ENCODE measurements at regions not wholly inside any gene's neighbourhood (a gene's known extent, or its start where the extent isn't known, plus 50 kb on each side); places are given as distances from the start of the nearest gene placed in this dataset.
"Not testable (repeated sequence)": the region's sequence is repeated elsewhere in the genome, so short reads cannot be mapped to it uniquely, and the experiment has no call there.

- H3K4me3 ChIP-seq (ENCODE audit: low read length) = no peak overlapping the region
- DNase-seq (ENCODE audit: low read depth) = no peak
- TF ChIP-seq, protein P1, sequence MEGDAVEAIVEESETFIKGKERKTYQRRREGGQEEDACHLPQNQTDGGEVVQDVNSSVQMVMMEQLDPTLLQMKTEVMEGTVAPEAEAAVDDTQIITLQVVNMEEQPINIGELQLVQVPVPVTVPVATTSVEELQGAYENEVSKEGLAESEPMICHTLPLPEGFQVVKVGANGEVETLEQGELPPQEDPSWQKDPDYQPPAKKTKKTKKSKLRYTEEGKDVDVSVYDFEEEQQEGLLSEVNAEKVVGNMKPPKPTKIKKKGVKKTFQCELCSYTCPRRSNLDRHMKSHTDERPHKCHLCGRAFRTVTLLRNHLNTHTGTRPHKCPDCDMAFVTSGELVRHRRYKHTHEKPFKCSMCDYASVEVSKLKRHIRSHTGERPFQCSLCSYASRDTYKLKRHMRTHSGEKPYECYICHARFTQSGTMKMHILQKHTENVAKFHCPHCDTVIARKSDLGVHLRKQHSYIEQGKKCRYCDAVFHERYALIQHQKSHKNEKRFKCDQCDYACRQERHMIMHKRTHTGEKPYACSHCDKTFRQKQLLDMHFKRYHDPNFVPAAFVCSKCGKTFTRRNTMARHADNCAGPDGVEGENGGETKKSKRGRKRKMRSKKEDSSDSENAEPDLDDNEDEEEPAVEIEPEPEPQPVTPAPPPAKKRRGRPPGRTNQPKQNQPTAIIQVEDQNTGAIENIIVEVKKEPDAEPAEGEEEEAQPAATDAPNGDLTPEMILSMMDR (conservative IDR thresholded peaks at IDR 0.05; ENCODE audit: low read length) = no peak
Observed at GRCh38 chr4:104015680-104016079, 295.9 kb upstream of the TACR3 start.

DNA sequence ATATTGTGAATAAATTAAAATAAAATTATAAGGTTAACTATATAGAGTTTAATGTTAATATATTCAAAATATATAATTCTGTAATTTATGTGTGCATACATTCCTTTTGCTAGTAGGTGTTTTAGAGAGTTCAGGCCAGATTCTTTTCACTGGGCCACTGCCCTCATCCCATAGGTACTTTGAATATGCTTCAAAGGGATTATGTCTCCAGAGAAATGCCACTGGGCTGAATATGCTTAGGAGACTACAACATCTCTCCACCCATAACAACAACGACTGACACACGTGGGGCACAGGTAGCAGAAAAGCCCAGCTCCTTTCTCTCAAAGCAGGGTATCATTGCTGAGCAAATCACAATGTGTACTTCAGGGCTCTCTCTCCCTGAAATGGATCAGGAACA is 290.9 kb upstream of the TACR3 start:
- H3K4me3 ChIP-seq (ENCODE audit: low read length) = no peak overlapping the region
- no peak for DNase-seq (ENCODE audit: low read depth)

GRCh38 chr4:104002318-104002717 is 282.5 kb upstream of the TACR3 start:
- DNase-seq (ENCODE audit: low read depth); H3K4me3 ChIP-seq (ENCODE audit: low read length): not testable (repeated sequence)

More for the DNA sequence above, 290.9 kb upstream of the TACR3 start:
- TF ChIP-seq, protein P1 (conservative IDR thresholded peaks at IDR 0.05; ENCODE audit: low read length) = no peak

GRCh38 chr4:103998756-103999155 is 279.0 kb upstream of the TACR3 start:
- no peak for DNase-seq (ENCODE audit: low read depth)
- H3K4me3 ChIP-seq (ENCODE audit: low read length) = no peak overlapping the region
- TF ChIP-seq, protein P1 (conservative IDR thresholded peaks at IDR 0.05; ENCODE audit: low read length) = no peak

DNA sequence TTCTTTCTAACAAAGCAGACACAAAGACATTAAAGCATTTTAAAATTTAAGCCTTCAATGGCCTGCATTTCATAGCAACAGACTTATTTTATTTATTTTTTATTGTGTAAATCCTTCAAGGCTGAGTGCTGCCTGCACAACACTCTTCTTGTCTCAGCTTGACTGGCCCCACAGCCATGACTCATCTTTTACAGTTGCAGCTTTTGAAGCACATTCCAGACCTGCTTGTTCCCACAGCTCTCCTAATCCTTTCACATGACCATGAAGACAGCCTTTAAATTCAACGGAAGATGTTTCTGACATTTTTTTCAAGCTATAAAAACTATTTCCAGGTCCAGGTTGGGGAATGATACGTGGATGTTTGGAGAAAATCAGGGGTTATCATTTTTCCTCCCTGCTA is 276.9 kb upstream of the TACR3 start:
- TF ChIP-seq, protein P1 (conservative IDR thresholded peaks at IDR 0.05; ENCODE audit: low read length) = no peak
- no peak overlapping the region for H3K4me3 ChIP-seq (ENCODE audit: low read length)
- peak; percentile 30 for DNase-seq (ENCODE audit: low read depth)

- H3K4me3 ChIP-seq (ENCODE audit: low read length) = no peak overlapping the region
- TF ChIP-seq, protein P1 (conservative IDR thresholded peaks at IDR 0.05; ENCODE audit: low read length) = no peak
- DNase-seq (ENCODE audit: low read depth) = no peak
Observed at GRCh38 chr4:103996064-103996463, 276.3 kb upstream of the TACR3 start.

- no peak for DNase-seq (ENCODE audit: low read depth)
- TF ChIP-seq, protein P1 (conservative IDR thresholded peaks at IDR 0.05; ENCODE audit: low read length) = no peak
- no peak overlapping the region for H3K4me3 ChIP-seq (ENCODE audit: low read length)
Observed at GRCh38 chr4:103994059-103994458, 274.3 kb upstream of the TACR3 start.

- H3K4me3 ChIP-seq (ENCODE audit: low read length) = no peak overlapping the region
- DNase-seq (ENCODE audit: low read depth) = no peak
- TF ChIP-seq, protein P1 (conservative IDR thresholded peaks at IDR 0.05; ENCODE audit: low read length) = no peak
Observed at GRCh38 chr4:103982454-103982853, 262.7 kb upstream of the TACR3 start.
